ENCODE measurements at regions not wholly inside any gene's neighbourhood (a gene's known extent, or its start where the extent isn't known, plus 50 kb on each side); places are given as distances from the start of the nearest gene placed in this dataset.

DNA sequence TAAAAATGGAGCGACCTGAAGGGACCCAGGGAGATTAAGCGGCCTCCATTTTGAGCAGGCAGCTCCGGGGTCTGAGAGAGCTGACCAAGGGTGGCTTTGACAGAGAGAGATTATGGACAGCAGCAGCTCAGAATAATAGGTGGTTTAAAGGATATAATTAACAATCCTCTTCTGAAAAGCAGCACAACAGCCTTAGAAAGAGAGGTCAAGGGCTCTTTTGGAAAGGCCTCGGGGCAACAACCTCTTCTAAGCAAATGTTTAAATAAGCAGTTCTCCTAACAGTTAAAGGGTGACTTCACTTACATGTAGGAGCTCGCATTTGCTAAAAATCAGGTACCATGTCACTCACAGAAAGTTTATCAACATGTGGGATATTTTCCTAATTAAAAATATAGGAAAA, 87.2 kb upstream of the FRMD6 start:
- no peak for TF ChIP-seq CTCF (IDR thresholded peaks at IDR 0.05; ENCODE audit: low read depth, low read length, poor library complexity, severe bottlenecking)
- TF ChIP-seq EZH2phosphoT487 (IDR thresholded peaks at IDR 0.05; ENCODE audit: borderline replicate concordance, low read length) = no peak

Measured in DOHH2 (cell line).